ENCODE measurements at regions not wholly inside any gene's neighbourhood (a gene's known extent, or its start where the extent isn't known, plus 50 kb on each side); places are given as distances from the start of the nearest gene placed in this dataset.

- no CpG with 5 or more reads among the region's 3 CpGs for WGBS (ENCODE audit: extremely low coverage, insufficient coverage, insufficient read length)
- no peak overlapping the region for H3K23ac ChIP-seq (ENCODE audit: low read length)
These were observed 135.1 kb downstream of the ACTR3 start for GRCh38 chr2:114025030-114025429.

GRCh38 chr2:114027437-114027836, 137.5 kb downstream of the ACTR3 start:
- H2AFZ ChIP-seq (ENCODE audit: insufficient read depth, low read length, poor library complexity), result no peak overlapping the region
- no peak overlapping the region for H3K4me2 ChIP-seq (ENCODE audit: low read length)
- H3K4ac ChIP-seq (ENCODE audit: low read depth, low read length), result no peak overlapping the region
- no peak overlapping the region for H3K9ac ChIP-seq (ENCODE audit: low read length)
- no peak for DNase-seq
- H3K4me3 ChIP-seq (ENCODE audit: low read depth, low read length), result no peak overlapping the region
- H4K91ac ChIP-seq (ENCODE audit: low read depth, low read length), result no peak overlapping the region
- no peak overlapping the region for H2BK120ac ChIP-seq (ENCODE audit: insufficient read depth, low read length, poor library complexity)
- H3K79me2 ChIP-seq (ENCODE audit: control insufficient read depth, insufficient read depth, low read length, poor library complexity), result no peaks in the 10 kb centered on the region
- no peak overlapping the region for H3K18ac ChIP-seq (ENCODE audit: low read length)
- no peaks in the 10 kb centered on the region for H3K36me3 ChIP-seq (ENCODE audit: control insufficient read depth in 1 of 2, insufficient read depth in 2 of 2, low read length in 2 of 2)
- no peak overlapping the region for H4K12ac ChIP-seq (ENCODE audit: low read depth, low read length)
- H3K27me3 ChIP-seq (ENCODE audit: insufficient read depth, low read length), result no peaks in the 10 kb centered on the region
- no peak overlapping the region for H3K14ac ChIP-seq (ENCODE audit: low read length)
- no peak overlapping the region for H2BK12ac ChIP-seq (ENCODE audit: low read length)
- H2BK5ac ChIP-seq (ENCODE audit: low read depth, low read length, poor library complexity), result no peak overlapping the region
- H3K4me1 ChIP-seq (ENCODE audit: control insufficient read depth in 1 of 2, insufficient read depth in 2 of 2, low read length in 2 of 2), result no peaks in the 10 kb centered on the region
- no peaks in the 10 kb centered on the region for H3K79me1 ChIP-seq (ENCODE audit: low read length)
- H4K8ac ChIP-seq (ENCODE audit: low read depth, low read length), result no peak overlapping the region
- no peak overlapping the region for H3K23ac ChIP-seq (ENCODE audit: low read length)
- no CpG with 5 or more reads among the region's 1 CpG for WGBS (ENCODE audit: extremely low coverage, insufficient coverage, insufficient read length)
- H3K27ac ChIP-seq (ENCODE audit: low read depth, low read length), result no peak overlapping the region
- no peaks in the 10 kb centered on the region for H3K9me3 ChIP-seq (ENCODE audit: insufficient read depth, low read depth, low read length)
- no peak overlapping the region for H2AK5ac ChIP-seq (ENCODE audit: low read length)

More at GRCh38 chr2:114025030-114025429, 135.1 kb downstream of the ACTR3 start:
- Histone ChIP-seq H2BK120ac (ENCODE audit: insufficient read depth, low read length, poor library complexity) (no peak overlapping the region), H3K4me3 (ENCODE audit: low read depth, low read length) (no peak overlapping the region), H3K79me2 (ENCODE audit: control insufficient read depth, insufficient read depth, low read length, poor library complexity) (no peaks in the 10 kb centered on the region), H3K18ac (ENCODE audit: low read length) (no peak overlapping the region), H2BK5ac (ENCODE audit: low read depth, low read length, poor library complexity) (no peak overlapping the region), H3K27ac (ENCODE audit: low read depth, low read length) (no peak overlapping the region), H3K14ac (ENCODE audit: low read length) (no peak overlapping the region), H3K9me3 (ENCODE audit: insufficient read depth, low read depth, low read length) (peaks cover 2% of the 10 kb centered on the region), H2BK12ac (ENCODE audit: low read length) (no peak overlapping the region), H3K4ac (ENCODE audit: low read depth, low read length) (no peak overlapping the region), H3K36me3 (ENCODE audit: control insufficient read depth in 1 of 2, insufficient read depth in 2 of 2, low read length in 2 of 2) (no peaks in the 10 kb centered on the region), H3K9ac (ENCODE audit: low read length) (no peak overlapping the region), H3K4me1 (ENCODE audit: control insufficient read depth in 1 of 2, insufficient read depth in 2 of 2, low read length in 2 of 2) (no peaks in the 10 kb centered on the region), H3K27me3 (ENCODE audit: insufficient read depth, low read length) (no peaks in the 10 kb centered on the region), H4K12ac (ENCODE audit: low read depth, low read length) (no peak overlapping the region), H3K79me1 (ENCODE audit: low read length) (no peaks in the 10 kb centered on the region), H4K91ac (ENCODE audit: low read depth, low read length) (no peak overlapping the region), H4K8ac (ENCODE audit: low read depth, low read length) (no peak overlapping the region), H3K4me2 (ENCODE audit: low read length) (no peak overlapping the region), H2AK5ac (ENCODE audit: low read length) (no peak overlapping the region), H2AFZ (ENCODE audit: insufficient read depth, low read length, poor library complexity) (no peak overlapping the region)
- DNase-seq, result no peak

GRCh38 chr2:114031605-114032505, 142.0 kb downstream of the ACTR3 start:
- no CpG with 5 or more reads among the region's 12 CpGs for WGBS (ENCODE audit: extremely low coverage, insufficient coverage, insufficient read length)
- Histone ChIP-seq H3K79me1 (ENCODE audit: low read length) (no peaks in the 10 kb centered on the region), H2AK5ac (ENCODE audit: low read length) (no peak overlapping the region), H3K9ac (ENCODE audit: low read length) (no peak overlapping the region), H3K79me2 (ENCODE audit: control insufficient read depth, insufficient read depth, low read length, poor library complexity) (no peaks in the 10 kb centered on the region), H3K4me3 (ENCODE audit: low read depth, low read length) (no peak overlapping the region), H2BK120ac (ENCODE audit: insufficient read depth, low read length, poor library complexity) (no peak overlapping the region), H3K4ac (ENCODE audit: low read depth, low read length) (no peak overlapping the region), H3K36me3 (ENCODE audit: control insufficient read depth in 1 of 2, insufficient read depth in 2 of 2, low read length in 2 of 2) (no peaks in the 10 kb centered on the region), H3K14ac (ENCODE audit: low read length) (no peak overlapping the region), H2AFZ (ENCODE audit: insufficient read depth, low read length, poor library complexity) (no peak overlapping the region), H3K27ac (ENCODE audit: low read depth, low read length) (no peak overlapping the region), H3K4me2 (ENCODE audit: low read length) (no peak overlapping the region), H3K18ac (ENCODE audit: low read length) (no peak overlapping the region), H3K27me3 (ENCODE audit: insufficient read depth, low read length) (no peaks in the 10 kb centered on the region), H2BK12ac (ENCODE audit: low read length) (no peak overlapping the region), H3K9me3 (ENCODE audit: insufficient read depth, low read depth, low read length) (peaks cover 2% of the 10 kb centered on the region), H4K12ac (ENCODE audit: low read depth, low read length) (no peak overlapping the region), H3K4me1 (ENCODE audit: control insufficient read depth in 1 of 2, insufficient read depth in 2 of 2, low read length in 2 of 2) (peaks cover 0 to 2% of the 10 kb centered on the region in 2 experiments), H3K23ac (ENCODE audit: low read length) (no peak overlapping the region), H2BK5ac (ENCODE audit: low read depth, low read length, poor library complexity) (no peak overlapping the region), H4K91ac (ENCODE audit: low read depth, low read length) (no peak overlapping the region), H4K8ac (ENCODE audit: low read depth, low read length) (no peak overlapping the region)
- DNase-seq, result no peak

- no peak overlapping the region for H4K91ac ChIP-seq (ENCODE audit: low read depth, low read length)
- no peaks in the 10 kb centered on the region for H3K36me3 ChIP-seq (ENCODE audit: control insufficient read depth in 1 of 2, insufficient read depth in 2 of 2, low read length in 2 of 2)
- H2BK120ac ChIP-seq (ENCODE audit: insufficient read depth, low read length, poor library complexity), result no peak overlapping the region
- no peak overlapping the region for H2AK5ac ChIP-seq (ENCODE audit: low read length)
- no peak overlapping the region for H3K23ac ChIP-seq (ENCODE audit: low read length)
- no CpG with 5 or more reads among the region's 4 CpGs for WGBS (ENCODE audit: extremely low coverage, insufficient coverage, insufficient read length)
- H2BK5ac ChIP-seq (ENCODE audit: low read depth, low read length, poor library complexity), result no peak overlapping the region
- H3K27me3 ChIP-seq (ENCODE audit: insufficient read depth, low read length), result no peaks in the 10 kb centered on the region
- peak overlapping the region; percentile 22 for H3K27ac ChIP-seq (ENCODE audit: low read depth, low read length)
- no peak overlapping the region for H3K4me2 ChIP-seq (ENCODE audit: low read length)
- no peak overlapping the region for H3K4me3 ChIP-seq (ENCODE audit: low read depth, low read length)
- no peaks in the 10 kb centered on the region for H3K79me2 ChIP-seq (ENCODE audit: control insufficient read depth, insufficient read depth, low read length, poor library complexity)
- H4K12ac ChIP-seq (ENCODE audit: low read depth, low read length), result no peak overlapping the region
- H4K8ac ChIP-seq (ENCODE audit: low read depth, low read length), result no peak overlapping the region
- DNase-seq, result peak; percentile 82 to 85
- H3K9ac ChIP-seq (ENCODE audit: low read length), result peak overlapping the region; percentile 53
- peaks cover 2% of the 10 kb centered on the region for H3K9me3 ChIP-seq (ENCODE audit: insufficient read depth, low read depth, low read length)
- H3K18ac ChIP-seq (ENCODE audit: low read length), result no peak overlapping the region
- H3K4me1 ChIP-seq (ENCODE audit: control insufficient read depth in 1 of 2, insufficient read depth in 2 of 2, low read length in 2 of 2), result peaks cover 0 to 2% of the 10 kb centered on the region in 2 experiments
- no peak overlapping the region for H3K14ac ChIP-seq (ENCODE audit: low read length)
- no peaks in the 10 kb centered on the region for H3K79me1 ChIP-seq (ENCODE audit: low read length)
- H2BK12ac ChIP-seq (ENCODE audit: low read length), result no peak overlapping the region
- H3K4ac ChIP-seq (ENCODE audit: low read depth, low read length), result no peak overlapping the region
- H2AFZ ChIP-seq (ENCODE audit: insufficient read depth, low read length, poor library complexity), result no peak overlapping the region
These were observed 142.8 kb downstream of the ACTR3 start for GRCh38 chr2:114032705-114033104.

Measured in trophoblast cell (in vitro differentiated cells and primary cell).